Adrenal gland (tissue), 9 donors: ENCODE measurements at regions not wholly inside any gene's neighbourhood (a gene's known extent, or its start where the extent isn't known, plus 50 kb on each side); places are given as distances from the start of the nearest gene placed in this dataset.

Experiments used
- DNase-seq, 7 donors: peaks; one replicate each; pipeline ENCODE4 v3.0.0-alpha.2; 2019 to 2020
- H3K27ac ChIP-seq, 5 donors: fragments of 200-600 bp; sonication (generic) in 4 of 5; 1 replicate in 3 of 5; 2 replicates in 2 of 5; pipeline versions ENCODE4 v1.5.1 to v1.8.0; 2016 to 2020; ENCODE audit warnings: mild to moderate bottlenecking in 1 of 5
- H3K27me3 ChIP-seq: fragments of 200-600 bp; 2 replicates; pipeline ENCODE4 v1.8.0; 2021
- H3K36me3 ChIP-seq, 2 donors: fragments of 200-600 bp; replicated peaks in 1 of 2; 1 replicate in 1 of 2; 2 replicates in 1 of 2; pipeline versions ENCODE4 v1.5.1 to v1.8.0; 2018 to 2022
- H3K4me1 ChIP-seq, 2 donors: fragments of 200-600 bp; replicated peaks in 1 of 2; 1 replicate in 1 of 2; 2 replicates in 1 of 2; pipeline versions ENCODE4 v1.5.1 to v1.8.0; 2018 to 2021
- H3K4me3 ChIP-seq, 4 donors: fragments of 200-600 bp; sonication (generic) in 3 of 4; one replicate each; pipeline ENCODE4 v1.5.1; 2016 to 2018
- H3K9me3 ChIP-seq, 3 donors: fragments of 200-600 bp; sonication (generic) in 1 of 3; replicated peaks in 1 of 3; 1 replicate in 2 of 3; 2 replicates in 1 of 3; pipeline versions ENCODE4 v1.5.1 to v1.8.0; 2016 to 2021
- CTCF ChIP-seq, 6 experiments: fragments of 450-650 bp in 4 of 6; fragments of 200-600 bp in 2 of 6; sonication (generic) in 1 of 6; IDR thresholded peaks; 1 replicate in 5 of 6; 2 replicates in 1 of 6; pipeline versions ENCODE4 v1.5.1 to v1.8.0; 2016 to 2021; ENCODE audit warnings: antibody characterized with exemption in 6 of 6, mild to moderate bottlenecking in 2 of 6, moderate library complexity in 1 of 6
- POLR2A ChIP-seq, 2 donors: fragments of 450-650 bp; IDR thresholded peaks; one replicate each; pipeline ENCODE4 v1.6.1; 2017; ENCODE audit warnings: antibody characterized with exemption in 2 of 2, mild to moderate bottlenecking in 2 of 2, moderate library complexity in 1 of 2
- WGBS, 4 donors: extraction: QIAGEN DNeasy Blood & Tissue Kit in 2 of 4; methylation state at CpG; one replicate each; pipeline versions ENCODE4 v1.1.5 to v1.1.7; 2013 to 2017; 5-methylcytosine and 5-hydroxymethylcytosine counted together
- intact Hi-C, 2 donors: fragments of 100-400 bp; cut with DNase I; formaldehyde crosslinking; loops; one replicate each; pipeline versions ENCODE4 v1.14.1 to v1.15.0; 2022 to 2023
- donor health status: healthy with polysubstance abuse.
- donor health status: Bipolar disorder and iron deficiency.
- donor health status: DM: yes; HTN: yes; CAD: no.
- donor health status: DM: no; HTN: no; CAD: no.
- donor health status: DM: no; HTN: no; CAD: no.

GRCh38 chr4:89373394-89373793 is 65.8 kb upstream of the GPRIN3 start:
- TF ChIP-seq POLR2A (IDR thresholded peaks at IDR 0.05): no peak
- TF ChIP-seq CTCF (IDR thresholded peaks at IDR 0.05): no peak
- WGBS, 4 donors: 73 to 84% (median 77%) methylated on average over 4 of the region's 4 CpGs
- no peaks in the 10 kb centered on the region for H3K36me3 ChIP-seq
- no peaks in the 10 kb centered on the region for H3K27me3 ChIP-seq
- H3K4me1 ChIP-seq: no peaks in the 10 kb centered on the region
- intact Hi-C loops: no loop called here
- DNase-seq: no peak
- H3K4me3 ChIP-seq: no peak overlapping the region
- no peaks in the 10 kb centered on the region for H3K9me3 ChIP-seq
- H3K27ac ChIP-seq: no peak overlapping the region

GRCh38 chr4:89371614-89372013 is 64.0 kb upstream of the GPRIN3 start:
- no peaks in the 10 kb centered on the region for H3K36me3 ChIP-seq
- no peak overlapping the region for H3K27ac ChIP-seq
- TF ChIP-seq CTCF (IDR thresholded peaks at IDR 0.05) (no peak), POLR2A (IDR thresholded peaks at IDR 0.05) (no peak)
- H3K4me3 ChIP-seq: no peak overlapping the region
- no peak for DNase-seq
- WGBS, 4 donors: 57 to 68% (median 63%) methylated on average over 3 of the region's 3 CpGs
- intact Hi-C loops: no loop called here
- H3K27me3 ChIP-seq: no peaks in the 10 kb centered on the region
- H3K4me1 ChIP-seq: no peaks in the 10 kb centered on the region
- no peaks in the 10 kb centered on the region for H3K9me3 ChIP-seq

- Histone ChIP-seq H3K27me3 (no peaks in the 10 kb centered on the region), H3K4me3 (no peak overlapping the region), H3K27ac (no peak overlapping the region), H3K36me3 (no peaks in the 10 kb centered on the region), H3K4me1 (no peaks in the 10 kb centered on the region), H3K9me3 (no peaks in the 10 kb centered on the region)
- TF ChIP-seq CTCF (IDR thresholded peaks at IDR 0.05): no peak
- no peak for TF ChIP-seq POLR2A (IDR thresholded peaks at IDR 0.05)
- intact Hi-C loops: no loop called here
- no peak for DNase-seq
- WGBS, 4 donors: 66 to 90% (median 75%) methylated on average over 2 of the region's 2 CpGs
Observed at GRCh38 chr4:89369581-89369980, 62.0 kb upstream of the GPRIN3 start.

GRCh38 chr4:89368861-89369260 is 61.3 kb upstream of the GPRIN3 start:
- Histone ChIP-seq H3K36me3 (no peaks in the 10 kb centered on the region), H3K4me1 (no peaks in the 10 kb centered on the region), H3K27ac (no peak overlapping the region), H3K9me3 (no peaks in the 10 kb centered on the region), H3K27me3 (no peaks in the 10 kb centered on the region), H3K4me3 (no peak overlapping the region)
- intact Hi-C loops: no loop called here
- 58 to 75% (median 65%) methylated on average over 2 of the region's 2 CpGs for WGBS, 4 donors
- TF ChIP-seq CTCF (IDR thresholded peaks at IDR 0.05) (no peak), POLR2A (IDR thresholded peaks at IDR 0.05) (no peak)
- DNase-seq: peak in 1 of 7 donors; percentile 2
